GM08714 (cell line): ENCODE measurements at regions not wholly inside any gene's neighbourhood (a gene's known extent, or its start where the extent isn't known, plus 50 kb on each side); places are given as distances from the start of the nearest gene placed in this dataset.

Experiments used
- H3K4me3 ChIP-seq: fragments of 200-500 bp; sonication (Bioruptor generic); 2 replicates; pipeline ENCODE4 v1.5.1; 2014; ENCODE audit warnings: mild to moderate bottlenecking, low read length, inconsistent platforms
- ZNF274 ChIP-seq: IDR thresholded peaks from 2 replicates; pipeline ENCODE4 v1.6.1; 2012; ENCODE audit warnings: mild to moderate bottlenecking, low read depth, low read length

DNA sequence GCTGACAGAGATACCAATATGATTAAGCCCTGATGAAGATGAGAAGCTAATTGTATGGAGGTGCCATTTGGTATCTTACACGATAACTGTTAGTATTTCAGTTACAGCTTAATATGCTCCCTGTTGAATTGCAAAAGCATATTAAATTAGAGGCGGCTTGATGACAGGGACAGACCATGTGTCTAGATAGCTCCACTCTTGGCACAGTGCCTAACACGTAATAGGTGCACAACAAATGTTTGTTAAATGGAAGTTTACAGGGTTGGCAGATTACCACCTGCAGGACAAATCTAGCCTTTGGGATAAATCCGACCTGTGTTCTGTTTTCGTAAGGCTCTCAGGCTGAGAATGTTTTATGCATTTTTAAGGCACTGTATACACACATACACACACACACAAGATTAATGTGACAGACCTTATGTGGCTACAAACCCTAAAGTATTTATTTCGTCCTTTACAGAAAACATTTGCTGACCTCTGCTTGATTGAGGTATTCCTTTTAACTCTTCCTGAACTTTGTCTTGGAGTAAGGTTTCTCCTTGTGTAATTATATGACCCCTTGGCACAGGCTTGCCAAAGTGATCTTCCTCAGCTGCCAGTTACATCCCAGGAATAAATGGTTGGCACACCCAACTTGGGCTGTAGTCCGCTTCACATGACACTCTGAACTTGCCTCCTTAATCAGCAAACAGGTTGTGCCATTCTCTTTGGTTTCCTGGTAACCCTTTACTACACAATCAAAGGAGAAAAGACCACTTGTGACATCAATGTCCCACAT lies 348.9 kb downstream of the HRH4 start:
- no peak for TF ChIP-seq ZNF274
- H3K4me3 ChIP-seq, result no peak overlapping the region

DNA sequence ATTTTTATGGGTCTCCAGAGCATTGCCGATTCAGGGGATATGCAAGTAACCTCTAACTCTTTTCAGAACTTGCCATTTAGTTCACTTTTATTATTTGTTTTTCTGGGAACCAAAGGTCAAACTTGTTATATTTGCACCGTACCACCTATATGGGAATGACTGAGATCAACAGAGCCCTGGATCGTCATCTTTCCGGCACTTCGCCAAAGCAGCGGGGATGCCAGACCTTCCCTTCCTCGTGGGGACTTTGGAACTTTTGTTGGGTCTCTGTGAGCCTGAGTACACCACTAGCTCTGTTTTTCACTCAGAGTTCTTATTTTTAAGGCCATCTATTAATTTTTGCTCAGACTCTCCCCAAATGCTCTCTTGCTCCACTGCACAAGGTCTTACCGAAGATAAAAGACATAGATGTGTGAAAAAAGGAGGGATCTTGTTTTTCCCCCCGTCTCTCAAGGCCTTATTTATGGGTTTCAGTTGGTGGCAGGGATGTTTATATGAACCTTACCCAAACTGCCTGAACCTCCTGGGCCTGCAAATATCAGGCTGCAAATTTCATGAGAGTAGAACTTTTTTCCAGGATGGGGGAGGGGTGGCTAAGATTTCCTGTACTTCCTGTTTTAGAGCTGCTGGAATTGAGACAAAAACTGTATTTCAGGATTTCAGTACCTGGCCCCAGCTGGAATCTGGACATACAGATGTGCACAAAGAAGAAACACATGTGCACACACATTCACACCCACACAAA lies 350.3 kb downstream of the HRH4 start:
- H3K4me3 ChIP-seq, result no peak overlapping the region
- TF ChIP-seq ZNF274, result no peak

DNA sequence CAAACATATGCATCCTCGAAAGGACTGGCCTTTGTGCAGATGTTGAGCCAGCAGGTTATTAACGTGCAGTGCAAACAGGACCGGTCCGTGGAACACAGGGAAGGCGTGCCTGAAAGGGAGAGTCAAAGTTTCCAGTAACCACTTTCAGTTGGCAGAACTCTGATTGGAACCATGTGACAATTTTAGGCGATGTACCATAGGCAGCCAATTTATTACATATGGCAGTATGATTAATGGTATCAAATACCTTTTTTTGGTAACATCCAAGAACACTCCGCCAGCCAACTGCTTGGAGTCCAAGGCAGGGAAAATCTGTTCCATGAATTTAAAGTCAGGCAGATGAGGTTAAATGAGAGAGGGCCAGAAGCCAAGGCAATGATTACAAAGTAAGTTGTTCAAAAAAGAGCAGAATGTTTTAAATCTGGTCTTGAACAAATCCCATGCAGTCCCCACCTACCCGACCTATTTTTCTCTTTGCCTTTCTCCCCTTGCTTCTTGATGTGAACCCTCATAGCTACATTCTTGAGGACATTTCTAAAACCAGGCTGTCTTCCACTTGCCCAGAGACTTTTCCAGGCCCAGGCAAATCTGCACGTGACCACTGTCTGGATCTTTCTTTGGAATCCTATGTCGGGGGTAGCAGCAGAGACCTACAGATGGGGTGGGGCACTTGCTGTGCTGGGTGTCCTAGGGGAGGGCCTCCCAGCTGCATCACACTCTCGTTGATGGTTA lies 351.7 kb downstream of the HRH4 start:
- H3K4me3 ChIP-seq, result no peak overlapping the region
- TF ChIP-seq ZNF274, result no peak

DNA sequence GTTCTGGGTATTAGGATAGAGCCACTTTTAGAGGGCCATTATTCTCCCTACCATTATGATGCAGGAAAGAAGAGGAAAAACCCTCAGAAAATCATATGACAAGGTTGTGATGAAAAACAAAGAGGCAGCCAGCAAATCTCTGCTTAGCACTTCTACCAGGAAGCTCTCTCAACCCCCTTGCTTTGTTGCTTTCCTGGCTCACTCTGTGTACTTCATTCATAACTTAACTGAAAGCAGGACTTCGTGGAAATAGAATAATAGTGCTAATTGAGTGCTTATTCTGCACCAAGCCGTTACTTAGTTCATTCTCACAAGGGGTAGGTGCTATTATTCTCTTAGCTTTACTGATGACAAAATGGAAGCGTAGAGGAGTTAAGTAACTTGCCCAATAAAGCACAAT lies 354.1 kb downstream of the HRH4 start:
- TF ChIP-seq ZNF274, result no peak
- H3K4me3 ChIP-seq, result no peak overlapping the region

DNA sequence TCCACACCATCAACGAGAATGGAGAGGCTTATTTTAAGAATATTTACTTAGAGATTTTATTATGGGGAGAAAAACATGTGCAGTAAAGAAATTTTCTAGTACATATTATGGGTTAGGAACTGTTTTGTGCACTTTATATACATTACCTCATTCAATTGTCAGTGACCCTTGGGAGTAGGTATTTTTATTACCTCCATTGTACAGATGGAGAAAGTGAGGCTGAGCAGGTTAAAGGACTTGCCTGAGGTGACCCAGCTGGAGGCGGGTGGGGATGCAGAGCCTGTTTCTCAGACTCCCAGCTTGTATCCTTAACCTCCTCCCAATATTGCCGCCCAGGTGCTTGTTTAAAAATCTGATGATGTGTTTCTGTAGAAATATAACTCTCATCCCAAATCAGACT lies 356.7 kb downstream of the HRH4 start:
- no peak for TF ChIP-seq ZNF274
- H3K4me3 ChIP-seq, result no peak overlapping the region

DNA sequence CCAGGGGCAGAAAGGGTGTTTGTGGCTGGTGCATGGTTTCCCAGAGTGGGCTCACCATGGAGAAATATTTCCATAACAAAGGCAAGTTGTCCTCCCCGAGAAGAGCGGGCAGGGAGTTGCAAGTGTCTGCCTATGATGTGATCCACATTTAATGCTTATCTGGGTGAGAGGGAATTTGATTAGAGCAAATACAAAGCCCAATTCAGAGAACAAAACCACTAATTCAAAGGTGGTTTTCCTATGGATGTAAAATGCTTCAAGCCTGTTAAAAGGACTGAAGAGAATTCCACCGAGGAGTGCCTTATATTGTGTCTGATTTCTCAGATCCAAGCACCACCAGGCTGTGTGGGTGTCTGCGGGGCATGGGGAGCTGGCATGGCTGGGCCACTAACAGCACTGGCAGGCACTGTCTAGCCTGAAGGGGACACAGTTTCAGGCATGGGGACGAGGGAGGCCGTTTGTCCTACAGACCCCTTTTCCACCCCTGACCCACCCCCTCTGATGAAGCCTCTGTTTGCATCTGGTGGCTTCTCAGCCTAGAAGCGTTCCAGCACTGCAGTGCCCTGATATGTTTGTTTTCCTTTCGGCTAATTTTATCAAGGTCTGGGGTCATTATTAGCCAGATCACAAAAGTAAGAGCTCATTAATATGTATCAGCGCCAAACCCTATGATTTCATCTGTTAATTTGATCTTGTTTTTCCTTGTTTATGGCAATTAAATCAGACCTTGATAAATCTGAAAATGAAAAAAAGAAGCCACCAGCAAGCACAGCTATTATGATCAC lies 357.3 kb downstream of the HRH4 start:
- no peak for TF ChIP-seq ZNF274
- H3K4me3 ChIP-seq, result no peak overlapping the region

DNA sequence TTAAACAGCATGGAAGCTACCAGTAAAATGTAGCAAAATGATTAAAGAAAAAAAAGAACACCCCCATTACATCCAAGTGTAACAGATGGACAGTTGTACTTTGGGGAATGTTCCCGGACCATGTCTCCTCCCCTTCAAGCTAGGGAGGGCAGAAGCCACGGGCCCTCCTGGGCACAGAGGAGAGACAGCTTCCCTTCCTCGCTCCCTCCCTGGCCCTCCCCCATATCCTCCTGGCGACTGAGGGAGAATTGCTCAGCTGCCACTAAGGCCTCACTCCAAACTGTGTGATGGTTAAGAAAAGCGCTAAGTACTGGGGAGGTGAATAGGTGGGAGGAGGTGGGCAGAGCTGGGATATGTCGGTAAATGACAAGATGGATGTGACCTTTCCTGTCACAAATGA lies 358.0 kb downstream of the HRH4 start:
- TF ChIP-seq ZNF274, result no peak
- H3K4me3 ChIP-seq, result no peak overlapping the region

DNA sequence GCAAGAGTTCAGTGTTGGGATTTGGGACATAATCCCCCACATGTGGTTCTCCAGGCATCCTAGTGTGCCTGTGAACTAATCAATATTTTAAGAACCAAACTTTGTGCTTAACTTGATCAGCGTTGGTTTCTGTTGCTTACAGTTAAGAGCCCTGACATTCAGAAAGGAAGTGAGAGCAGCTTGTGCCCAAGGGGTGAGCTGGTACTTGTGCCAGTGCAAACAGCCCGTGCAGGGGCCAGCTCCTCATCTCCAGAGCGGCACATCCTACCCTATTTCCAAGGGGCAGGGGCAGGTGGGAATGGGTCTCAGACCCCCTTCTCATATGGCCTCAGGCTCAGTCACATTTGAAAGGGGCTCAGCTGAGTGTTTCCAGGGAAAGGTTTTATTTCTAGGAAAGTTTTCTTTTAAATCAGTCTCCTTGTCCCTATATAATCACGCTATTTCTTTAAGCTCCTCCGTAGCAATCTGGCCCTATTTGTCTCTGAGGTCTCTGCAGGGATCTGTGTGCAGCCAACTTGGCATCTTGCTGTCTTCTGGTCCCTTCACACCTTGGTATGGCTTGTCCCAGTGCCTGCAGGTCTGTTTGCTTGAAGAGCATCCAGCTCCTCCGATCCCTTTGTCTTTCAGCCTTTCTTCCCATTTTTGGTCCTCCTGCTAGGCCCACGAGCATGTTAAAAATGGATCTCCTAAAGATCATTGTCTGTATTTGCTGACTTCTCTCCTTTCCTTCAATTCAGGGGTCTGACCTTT lies 358.9 kb downstream of the HRH4 start:
- no peak for TF ChIP-seq ZNF274
- no peak overlapping the region for H3K4me3 ChIP-seq

DNA sequence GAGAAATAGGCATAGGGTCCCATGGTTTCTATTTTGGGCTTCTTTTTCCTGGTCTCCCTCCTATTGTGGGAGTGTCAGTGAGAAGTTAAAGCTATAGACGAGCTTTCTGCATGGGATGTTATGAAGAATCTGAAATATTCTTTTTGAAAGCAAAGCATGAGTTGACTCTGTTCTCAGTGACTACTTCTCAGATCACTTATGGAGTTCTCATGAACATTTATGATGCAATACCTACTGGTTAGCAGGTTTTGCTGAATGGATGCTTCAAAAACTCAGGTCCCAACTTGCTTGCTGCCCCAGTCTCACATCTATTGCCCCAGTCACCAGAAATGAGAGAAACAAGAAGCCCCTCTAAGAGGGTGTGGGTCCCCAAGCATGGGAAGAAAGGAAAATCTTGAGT lies 365.0 kb downstream of the HRH4 start:
- TF ChIP-seq ZNF274, result no peak

DNA sequence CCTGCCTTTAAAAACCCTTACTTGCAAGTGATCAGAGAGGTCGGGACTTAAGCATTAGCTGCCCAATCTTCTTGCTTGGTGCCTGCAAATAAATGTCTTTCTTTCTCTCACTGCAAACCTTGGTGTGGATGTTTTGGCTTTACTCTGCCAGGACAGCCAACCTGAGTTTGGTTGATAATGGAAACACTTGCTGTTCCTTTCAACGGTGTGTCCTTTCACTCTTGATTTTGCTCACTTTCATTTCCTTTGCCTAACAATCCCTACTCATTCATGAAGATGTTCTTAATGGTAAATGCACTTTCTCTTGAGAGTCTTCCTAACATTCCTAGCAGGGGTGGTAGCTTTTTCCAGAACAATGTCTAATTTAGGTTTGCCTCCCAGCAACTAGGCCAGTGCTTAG lies 366.2 kb downstream of the HRH4 start:
- TF ChIP-seq ZNF274, result no peak
- H3K4me3 ChIP-seq, result no peak overlapping the region

More for the DNA sequence above, 365.0 kb downstream of the HRH4 start:
- H3K4me3 ChIP-seq, result no peak overlapping the region

DNA sequence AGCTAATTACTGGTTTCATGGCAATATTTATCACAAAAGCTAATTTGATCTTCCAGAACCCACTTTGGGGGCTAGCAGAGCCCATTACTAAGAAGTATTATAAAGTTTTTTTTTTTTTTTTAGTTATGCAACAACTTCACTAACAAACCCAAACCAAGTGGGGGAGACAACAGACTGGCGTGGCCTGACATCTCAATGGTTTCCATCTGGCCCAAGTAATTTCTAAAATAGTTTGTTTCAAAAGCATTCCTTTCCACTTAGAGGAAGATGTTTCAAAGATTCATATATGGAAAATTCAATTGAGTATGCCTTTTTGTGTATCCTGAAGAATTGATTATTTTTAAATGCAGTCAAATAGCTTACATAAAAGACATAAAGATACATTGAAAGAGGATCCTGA lies 367.1 kb downstream of the HRH4 start:
- no peak overlapping the region for H3K4me3 ChIP-seq
- TF ChIP-seq ZNF274, result no peak

DNA sequence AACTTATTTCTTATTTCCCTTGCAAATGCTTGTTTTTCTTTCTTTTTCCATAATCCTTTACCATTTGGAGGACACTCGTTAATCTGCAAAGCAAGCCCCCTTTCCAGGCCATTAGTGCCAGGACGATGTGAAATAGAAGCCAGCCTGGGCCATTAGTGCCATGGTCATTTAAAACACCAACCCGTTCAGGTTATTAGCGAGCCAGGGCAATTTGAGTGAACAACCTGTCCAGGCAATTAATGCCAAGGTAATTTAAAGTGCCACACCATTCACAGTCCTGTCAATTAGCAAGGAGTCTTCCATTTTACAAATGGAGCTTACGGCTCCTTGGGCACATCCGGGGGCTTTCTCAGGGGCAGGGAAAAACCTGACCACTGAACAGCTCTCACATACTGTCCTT lies 370.6 kb downstream of the HRH4 start:
- H3K4me3 ChIP-seq, result no peak overlapping the region
- TF ChIP-seq ZNF274, result no peak

DNA sequence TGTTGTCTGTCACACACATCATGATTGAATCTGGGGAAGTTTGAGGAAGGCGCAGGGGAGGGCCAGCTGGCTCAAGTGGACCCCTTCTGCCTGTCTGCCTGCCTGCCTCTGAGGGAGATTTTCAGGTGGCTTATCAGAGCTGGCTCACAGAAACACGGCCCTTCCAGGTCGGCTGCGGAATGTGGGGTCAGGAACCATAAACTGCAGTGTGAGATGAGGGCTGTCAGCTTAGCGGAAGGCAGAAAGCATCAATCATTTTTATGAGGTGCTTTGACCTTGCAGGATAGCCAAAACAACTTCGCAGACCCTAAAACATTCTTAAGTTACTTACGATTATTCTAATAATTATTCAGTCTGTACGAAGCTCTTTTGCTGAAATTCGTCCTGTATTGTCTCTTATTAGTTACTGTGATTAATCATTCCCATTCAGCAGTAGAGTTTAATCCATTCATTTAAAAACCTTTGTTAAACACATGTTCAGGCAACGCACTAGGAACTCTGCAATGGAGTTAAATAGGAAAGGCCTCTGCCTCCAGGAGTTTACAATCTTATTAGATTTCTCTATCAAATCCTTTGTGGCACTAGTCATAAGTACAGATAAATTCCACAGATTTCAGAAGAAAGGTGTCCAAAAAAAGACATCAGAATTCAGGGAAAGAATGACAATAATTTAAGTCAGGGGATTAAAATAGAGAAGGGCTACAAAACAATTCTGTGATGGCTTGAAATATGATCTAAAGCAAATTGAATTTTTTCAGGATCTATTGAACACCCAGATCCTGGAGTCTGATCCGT lies 371.6 kb downstream of the HRH4 start:
- H3K4me3 ChIP-seq, result no peak overlapping the region
- TF ChIP-seq ZNF274, result no peak

DNA sequence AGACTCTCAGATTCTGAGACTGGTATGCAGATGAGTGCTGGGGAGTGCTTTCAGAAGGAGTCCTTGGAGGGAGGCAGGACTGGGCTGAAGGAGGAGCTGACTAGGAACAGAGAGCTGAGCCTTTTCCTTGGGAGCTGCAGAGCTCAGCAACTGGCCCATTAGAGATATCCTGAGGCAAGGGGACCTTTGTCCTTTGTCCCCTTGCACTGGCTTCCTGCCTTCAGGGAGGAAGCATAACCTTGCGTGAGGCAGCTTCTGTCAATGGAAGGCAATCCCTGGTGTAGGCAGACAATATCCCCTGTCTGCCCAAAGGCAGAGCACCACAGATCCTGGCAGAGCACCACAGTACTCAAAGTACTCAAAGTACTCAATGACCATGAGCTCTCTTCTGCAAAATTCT lies 375.3 kb downstream of the HRH4 start:
- no peak for TF ChIP-seq ZNF274

More for the DNA sequence above, 375.3 kb downstream of the HRH4 start:
- H3K4me3 ChIP-seq, result no peak overlapping the region
